IMR-90 (cell line): ENCODE measurements at regions not wholly inside any gene's neighbourhood (a gene's known extent, or its start where the extent isn't known, plus 50 kb on each side); places are given as distances from the start of the nearest gene placed in this dataset.

Experiments used
- ATAC-seq: fragments of 200-7000 bp; cut with Tn5 transposase; 2 replicates; pipeline ENCODE4 v1.9.1; 2020; ENCODE audit warnings: low read depth, mild to moderate bottlenecking, moderate library complexity
- BruUV-seq: library from RNA; stranded (reverse); fragments of 400-500 nt; replicated peaks from 2 replicates; lab custom pipeline; 2021; lab: Mats Ljungman, UMichigan
- CTCF ChIA-PET: fragments of 300-600 bp; formaldehyde crosslinking; extraction: SDS; loops from one replicate; lab custom pipeline; 2021; ENCODE audit warnings: antibody characterized with exemption; lab: Yijun Ruan, JAX
- POLR2A ChIA-PET: fragments of 300-600 bp; sonication (Branson Sonifier 250); formaldehyde crosslinking; loops from one replicate; lab custom pipeline; 2022; ENCODE audit warnings: antibody characterized with exemption; ENCODE audit not compliant: unreplicated experiment; lab: Charles Lee
- DNase-seq: peaks from one replicate; pipeline ENCODE4 v3.0.0; 2013
- H2AFZ ChIP-seq: replicated peaks from 2 replicates; pipeline ENCODE3; 2013; ENCODE audit warnings: low read length, mild to moderate bottlenecking; ENCODE audit not compliant: poor library complexity
- H2AK5ac ChIP-seq: 2 replicates; pipeline ENCODE4 v1.6.1; 2013; ENCODE audit warnings: low read depth, low read length, inconsistent platforms
- H2AK9ac ChIP-seq: replicated peaks from 2 replicates; pipeline ENCODE3; 2013; ENCODE audit warnings: mild to moderate bottlenecking, low read depth, low read length, moderate library complexity; ENCODE audit not compliant: poor library complexity
- H2BK120ac ChIP-seq: 2 replicates; pipeline ENCODE4 v1.6.1; 2013; ENCODE audit warnings: low read depth, low read length, inconsistent platforms
- H2BK15ac ChIP-seq: 3 replicates; pipeline ENCODE4 v1.6.1; 2013; ENCODE audit warnings: low read depth, low read length, inconsistent platforms
- H2BK20ac ChIP-seq: 2 replicates; pipeline ENCODE4 v1.6.1; 2013; ENCODE audit warnings: low read depth, mild to moderate bottlenecking, inconsistent platforms, low read length, moderate library complexity
- H2BK5ac ChIP-seq: 2 replicates; pipeline ENCODE4 v1.6.1; 2013; ENCODE audit warnings: mild to moderate bottlenecking, low read depth, low read length, inconsistent platforms; ENCODE audit not compliant: poor library complexity, severe bottlenecking
- H3K14ac ChIP-seq: replicated peaks from 2 replicates; pipeline ENCODE4 v1.6.1; 2013; ENCODE audit warnings: low read depth, low read length, inconsistent platforms
- H3K18ac ChIP-seq: 2 replicates; pipeline ENCODE4 v1.6.1; 2013; ENCODE audit warnings: low read depth, low read length, control low read depth
- H3K23ac ChIP-seq: 2 replicates; pipeline ENCODE4 v1.6.1; 2013; ENCODE audit warnings: low read depth, low read length, inconsistent platforms
- H3K27ac ChIP-seq: 2 replicates; pipeline ENCODE4 v1.5.1; 2013; ENCODE audit warnings: mild to moderate bottlenecking, control low read depth, low read length; ENCODE audit not compliant: insufficient read depth
- H3K27me3 ChIP-seq: 2 replicates; pipeline ENCODE4 v1.6.1; 2013; ENCODE audit warnings: low read length; ENCODE audit not compliant: control insufficient read depth, insufficient read depth
- H3K36me3 ChIP-seq: 2 replicates; pipeline ENCODE4 v1.6.1; 2013; ENCODE audit warnings: low read length, mixed read lengths; ENCODE audit not compliant: control insufficient read depth, insufficient read depth
- H3K4ac ChIP-seq: 2 replicates; pipeline ENCODE4 v1.6.1; 2013; ENCODE audit warnings: low read depth, low read length, inconsistent platforms
- H3K4me1 ChIP-seq: 2 replicates; pipeline ENCODE4 v1.6.1; 2013; ENCODE audit warnings: low read length, mixed read lengths; ENCODE audit not compliant: control insufficient read depth, insufficient read depth
- H3K4me2 ChIP-seq: 2 replicates; pipeline ENCODE4 v1.6.1; 2013; ENCODE audit warnings: low read depth, mild to moderate bottlenecking, control low read depth, low read length, moderate library complexity
- H3K4me3 ChIP-seq: 2 replicates; pipeline ENCODE4 v1.5.1; 2013; ENCODE audit warnings: low read depth, mild to moderate bottlenecking, control low read depth, low read length, moderate library complexity; ENCODE audit not compliant: insufficient read depth
- H3K56ac ChIP-seq: 2 replicates; pipeline ENCODE4 v1.6.1; 2013; ENCODE audit warnings: low read length, inconsistent platforms; ENCODE audit not compliant: insufficient read depth; ENCODE audit errors: extremely low read depth
- H3K79me1 ChIP-seq, 2 experiments: 2 replicates each; pipeline ENCODE4 v1.6.1; 2013; ENCODE audit warnings: low read length in 2 of 2, inconsistent platforms in 1 of 2, low read depth in 1 of 2
- H3K9ac ChIP-seq: 2 replicates; pipeline ENCODE4 v1.6.1; 2013; ENCODE audit warnings: low read depth, low read length, control low read depth
- H3K9me1 ChIP-seq: 2 replicates; pipeline ENCODE4 v1.6.1; 2013; ENCODE audit warnings: low read length, inconsistent platforms; ENCODE audit not compliant: insufficient read depth
- H3K9me3 ChIP-seq: 2 replicates; pipeline ENCODE4 v1.6.1; 2013; ENCODE audit warnings: low read length; ENCODE audit not compliant: control insufficient read depth, insufficient read depth
- H4K20me1 ChIP-seq: 2 replicates; pipeline ENCODE4 v1.6.1; 2013; ENCODE audit warnings: low read length, inconsistent platforms; ENCODE audit not compliant: insufficient read depth
- H4K5ac ChIP-seq: 2 replicates; pipeline ENCODE4 v1.6.1; 2013; ENCODE audit warnings: mild to moderate bottlenecking, low read depth, low read length, control low read depth
- H4K8ac ChIP-seq, 2 experiments: 2 replicates each; pipeline ENCODE4 v1.6.1; 2013; ENCODE audit warnings: low read depth in 2 of 2, low read length in 2 of 2, control low read depth in 1 of 2, inconsistent platforms in 1 of 2
- H4K91ac ChIP-seq: 2 replicates; pipeline ENCODE4 v1.6.1; 2013; ENCODE audit warnings: low read depth, low read length, inconsistent platforms; ENCODE audit not compliant: insufficient read depth
- BHLHE40 ChIP-seq: fragments of 150-350 bp; IDR thresholded peaks from 2 replicates; pipeline ENCODE4 v1.6.1; 2016; ENCODE audit warnings: mild to moderate bottlenecking, low read depth, low read length
- CEBPB ChIP-seq: IDR thresholded peaks from 2 replicates; pipeline ENCODE4 v1.6.1; 2012; ENCODE audit warnings: low read depth, low read length, improper control_type of control experiment
- CHD1 ChIP-seq: IDR thresholded peaks from 2 replicates; pipeline ENCODE4 v1.6.1; 2012; ENCODE audit warnings: low read depth, low read length, improper control_type of control experiment
- CTCF ChIP-seq: conservative IDR thresholded peaks from 2 replicates; pipeline ENCODE4 v1.5.1; 2012; ENCODE audit warnings: mild to moderate bottlenecking, low read depth, low read length, improper control_type of control experiment
- ELK1 ChIP-seq: fragments of 150-350 bp; IDR thresholded peaks from 2 replicates; pipeline ENCODE4 v1.6.1; 2016; ENCODE audit warnings: low read depth, mild to moderate bottlenecking, low read length, moderate library complexity, borderline replicate concordance
- MAFK ChIP-seq: IDR thresholded peaks from 2 replicates; pipeline ENCODE4 v1.6.1; 2012; ENCODE audit warnings: low read depth, low read length, improper control_type of control experiment
- MAZ ChIP-seq: IDR thresholded peaks from 2 replicates; pipeline ENCODE4 v1.6.1; 2012; ENCODE audit warnings: low read depth, mild to moderate bottlenecking, low read length, improper control_type of control experiment, moderate library complexity, borderline replicate concordance
- MXI1 ChIP-seq: IDR thresholded peaks from 2 replicates; pipeline ENCODE4 v1.6.1; 2012; ENCODE audit warnings: low read depth, mild to moderate bottlenecking, low read length, moderate library complexity, borderline replicate concordance
- NFE2L2 ChIP-seq: fragments of 150-350 bp; IDR thresholded peaks from 2 replicates; pipeline ENCODE4 v1.6.1; 2016; ENCODE audit warnings: low read depth, mild to moderate bottlenecking, low read length
- POLR2A ChIP-seq: IDR thresholded peaks from 2 replicates; pipeline ENCODE4 v1.6.1; 2012; ENCODE audit warnings: mild to moderate bottlenecking, low read depth, low read length
- RCOR1 ChIP-seq: IDR thresholded peaks from 2 replicates; pipeline ENCODE4 v1.6.1; 2012; ENCODE audit warnings: mild to moderate bottlenecking, low read length, improper control_type of control experiment; ENCODE audit not compliant: insufficient replicate concordance
- SMC3 ChIP-seq: fragments of 150-350 bp; IDR thresholded peaks from 2 replicates; pipeline ENCODE4 v1.6.1; 2016; ENCODE audit warnings: low read depth, mild to moderate bottlenecking, antibody characterized with exemption, low read length, moderate library complexity
- USF2 ChIP-seq: fragments of 150-350 bp; IDR thresholded peaks from 2 replicates; pipeline ENCODE4 v1.6.1; 2017; ENCODE audit warnings: mild to moderate bottlenecking, antibody characterized with exemption, low read length, low read depth
- WGBS, 2 experiments: methylation state at CpG; one replicate each; pipeline versions ENCODE4 v1.1.5 to v1.1.7; 2013; ENCODE audit warnings: missing lambda C conversion rate in 2 of 2; ENCODE audit not compliant: insufficient read length in 1 of 2; ENCODE audit errors: extremely low coverage in 2 of 2; 5-methylcytosine and 5-hydroxymethylcytosine counted together
- dilution Hi-C: fragments of 300-500 bp; cut with HindIII; formaldehyde crosslinking; loops from one replicate; pipeline ENCODE4 v1.14.3; 2018; ENCODE audit warnings: low sequenced_read_pairs; ENCODE audit not compliant: unreplicated experiment
- in situ Hi-C: fragments of 300-500 bp; cut with MboI; formaldehyde crosslinking; loops from 3 replicates; pipeline ENCODE4 v1.14.3; 2019; ENCODE audit warnings: low sequenced_read_pairs, inconsistent platforms, mixed read lengths
- intact Hi-C: fragments of 100-400 bp; cut with micrococcal nuclease; formaldehyde crosslinking; loops from 2 replicates; pipeline ENCODE4 v1.10.0; 2022

- no peak for TF ChIP-seq CTCF
These were observed 141.2 kb upstream of the LGALSL start (continued) for GRCh38 chr2:64312622-64313397.

- no peak overlapping the region for H2AFZ ChIP-seq
- no peak overlapping the region for H3K14ac ChIP-seq
- ChIA-PET POLR2A (interaction anchor here (0.6 to 1.0 kb wide), 2 partner anchors 87 to 266 kb away, joined by 3 to 4 read pairs; no protein-coding TSS in a partner anchor), CTCF (interaction anchor here (1.0 to 2.1 kb wide), 5 partner anchors 14 to 264 kb away, joined by 3 to 20 read pairs (median 4); no protein-coding TSS in a partner anchor)
- H3K79me1 ChIP-seq = no peaks in the 10 kb centered on the region
- no peak overlapping the region for H2BK5ac ChIP-seq
- no peak overlapping the region for H2AK9ac ChIP-seq
- no peak overlapping the region for H2AK5ac ChIP-seq
- H3K4me1 ChIP-seq = peaks cover 3% of the 10 kb centered on the region
- H4K20me1 ChIP-seq = no peaks in the 10 kb centered on the region
- dilution Hi-C loops = loop anchor here (25.0 kb wide), 1 partner anchor 251 kb away; no protein-coding TSS in a partner anchor
- no peak overlapping the region for H2BK15ac ChIP-seq
- H3K23ac ChIP-seq = no peak overlapping the region
- no peak overlapping the region for H3K56ac ChIP-seq
- DNase-seq (no peak), ATAC-seq (no peak)
- H3K27ac ChIP-seq = no peak overlapping the region
- BruUV-seq = no TSS peak
- no peak overlapping the region for H4K8ac ChIP-seq
- WGBS, 2 experiments = no CpG with 5 or more reads among the region's 3 CpGs
- in situ Hi-C loops = no loop called here
- no peak overlapping the region for H3K4me2 ChIP-seq
- no peaks in the 10 kb centered on the region for H3K36me3 ChIP-seq
- peaks cover 38% of the 10 kb centered on the region for H3K27me3 ChIP-seq
- H3K4ac ChIP-seq = no peak overlapping the region
- H3K4me3 ChIP-seq = no peak overlapping the region
- no peaks in the 10 kb centered on the region for H3K9me3 ChIP-seq
- H4K91ac ChIP-seq = no peak overlapping the region
- H2BK20ac ChIP-seq = no peak overlapping the region
- H2BK120ac ChIP-seq = no peak overlapping the region
- intact Hi-C loops = loop anchor here (5.0 kb wide), 2 partner anchors 171 to 266 kb away; partner anchors contain the start of gene PELI1
- H3K18ac ChIP-seq = no peak overlapping the region
- H3K9me1 ChIP-seq = no peaks in the 10 kb centered on the region
- H3K9ac ChIP-seq = no peak overlapping the region
- H4K5ac ChIP-seq = no peak overlapping the region
- TF ChIP-seq RCOR1 (no peak), BHLHE40 (no peak), POLR2A (no peak), CEBPB (no peak), CHD1 (no peak), MAZ (no peak), USF2 (no peak), NFE2L2 (no peak), ELK1 (no peak), MXI1 (no peak), MAFK (no peak), SMC3 (no peak)
These were observed 140.6 kb upstream of the LGALSL start for GRCh38 chr2:64313398-64313723.
